Right ventricle myocardium superior (tissue), 1 donor: ENCODE measurements at regions not wholly inside any gene's neighbourhood (a gene's known extent, or its start where the extent isn't known, plus 50 kb on each side); places are given as distances from the start of the nearest gene placed in this dataset.
"Not testable (repeated sequence)": the region's sequence is repeated elsewhere in the genome, so short reads cannot be mapped to it uniquely, and the experiment has no call there.

Source experiments
- ATAC-seq: fragments of 200-7000 bp; cut with Tn5 transposase; one replicate; pipeline ENCODE4 v1.9.1; 2020; ENCODE audit warnings: mild to moderate bottlenecking; ENCODE audit not compliant: poor library complexity
- DNase-seq: peaks from one replicate; pipeline ENCODE4 v3.0.0-alpha.2; 2020
- intact Hi-C: fragments of 100-400 bp; cut with DNase I; formaldehyde crosslinking; loops from one replicate; pipeline ENCODE4 v1.11.2; 2022
- donor health status: DM: no; HTN: yes; CAD: no; lungs with severe emphysema.

GRCh38 chr11:71781491-71781890 lies 51.5 kb upstream of the DEFB108B start:
- intact Hi-C loops, result not testable (repeated sequence)

GRCh38 chr11:71782229-71782861 lies 50.7 kb upstream of the DEFB108B start:
- ATAC-seq, intact Hi-C loops, DNase-seq: not testable (repeated sequence)

More at GRCh38 chr11:71781491-71781890, 51.5 kb upstream of the DEFB108B start:
- ATAC-seq, DNase-seq: not testable (repeated sequence)

- intact Hi-C loops, ATAC-seq, DNase-seq: not testable (repeated sequence)
Observed at GRCh38 chr11:71783191-71783590, 49.8 kb upstream of the DEFB108B start.
